Activated CD4-positive, alpha-beta T cell treated with anti-CD3 and anti-CD28 coated beads for 4 hours (primary cell): ENCODE measurements at regions not wholly inside any gene's neighbourhood (a gene's known extent, or its start where the extent isn't known, plus 50 kb on each side); places are given as distances from the start of the nearest gene placed in this dataset.
A peak's percentile ranks its signal among the peaks of the same experiment; 100 is the strongest.
"Not testable (repeated sequence)": the region's sequence is repeated elsewhere in the genome, so short reads cannot be mapped to it uniquely, and the experiment has no call there.

Source experiments
- DNase-seq, 2 donors: peaks; one replicate each; pipeline ENCODE4 v3.0.0-alpha.2; 2020

DNA sequence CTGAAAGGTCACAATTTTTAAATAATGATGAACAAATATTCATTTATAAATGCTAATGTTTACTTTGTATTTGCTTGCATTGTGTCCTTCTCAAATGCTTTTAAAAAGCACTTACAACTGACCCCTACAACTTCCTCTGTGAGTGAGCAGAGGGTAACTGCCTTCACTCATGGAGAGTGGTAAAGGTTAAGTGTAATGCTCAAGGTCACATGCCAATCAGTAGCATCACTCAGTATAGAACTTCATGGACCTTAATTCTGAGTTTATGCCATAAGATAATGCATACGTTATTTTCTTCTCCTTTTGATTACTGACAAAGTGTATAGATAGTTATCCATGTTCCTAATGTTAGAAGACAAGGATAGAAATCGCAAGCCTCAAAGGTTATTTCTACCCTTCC lies 91.8 kb upstream of the SERTAD2 start:
- DNase-seq = no peak

DNA sequence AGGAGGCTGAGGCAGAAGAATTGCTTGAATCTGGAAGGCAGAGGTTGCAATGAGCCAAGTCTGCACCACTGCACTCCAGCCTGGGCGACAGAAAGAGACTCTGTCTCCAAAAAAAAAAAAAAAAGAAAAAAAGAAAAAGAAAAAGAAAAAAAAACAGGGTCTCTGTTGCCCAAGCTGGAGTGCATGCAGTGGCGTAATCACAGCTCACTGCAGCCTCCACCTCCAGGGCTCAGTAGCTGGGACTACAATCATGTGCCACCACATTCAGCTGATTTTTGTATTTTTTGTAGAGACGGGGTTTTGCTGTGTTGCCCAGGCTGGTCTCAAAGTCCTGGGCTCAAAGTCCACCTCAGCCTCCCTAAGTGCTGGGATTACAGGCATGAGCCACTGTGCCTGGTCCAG lies 94.0 kb upstream of the SERTAD2 start:
- not testable (repeated sequence) for DNase-seq

- no peak for DNase-seq
These were observed 94.4 kb upstream of the SERTAD2 start for GRCh38 chr2:64748147-64748546.

- peak in 1 of 2 donors; percentile 14 for DNase-seq
These were observed 94.8 kb upstream of the SERTAD2 start for GRCh38 chr2:64748561-64748960.

DNA sequence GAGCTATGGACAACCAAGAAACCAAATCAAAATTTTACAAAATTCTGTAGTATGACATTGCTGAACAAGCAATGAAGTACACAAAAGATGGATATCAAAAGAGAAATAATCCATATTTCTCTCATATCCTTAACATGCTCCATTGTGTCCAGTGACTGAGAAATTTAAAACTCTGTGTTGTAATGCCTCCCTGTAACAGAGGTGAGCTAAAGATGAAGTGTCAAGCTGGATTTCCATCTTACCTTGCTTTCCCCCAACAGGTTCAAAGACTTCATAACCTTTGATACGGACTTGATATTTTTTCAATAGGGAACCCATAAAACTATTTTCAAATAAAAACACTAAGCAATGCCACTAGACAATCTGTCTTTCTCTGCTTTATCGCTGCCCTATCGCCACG lies 95.7 kb upstream of the SERTAD2 start:
- no peak for DNase-seq

DNA sequence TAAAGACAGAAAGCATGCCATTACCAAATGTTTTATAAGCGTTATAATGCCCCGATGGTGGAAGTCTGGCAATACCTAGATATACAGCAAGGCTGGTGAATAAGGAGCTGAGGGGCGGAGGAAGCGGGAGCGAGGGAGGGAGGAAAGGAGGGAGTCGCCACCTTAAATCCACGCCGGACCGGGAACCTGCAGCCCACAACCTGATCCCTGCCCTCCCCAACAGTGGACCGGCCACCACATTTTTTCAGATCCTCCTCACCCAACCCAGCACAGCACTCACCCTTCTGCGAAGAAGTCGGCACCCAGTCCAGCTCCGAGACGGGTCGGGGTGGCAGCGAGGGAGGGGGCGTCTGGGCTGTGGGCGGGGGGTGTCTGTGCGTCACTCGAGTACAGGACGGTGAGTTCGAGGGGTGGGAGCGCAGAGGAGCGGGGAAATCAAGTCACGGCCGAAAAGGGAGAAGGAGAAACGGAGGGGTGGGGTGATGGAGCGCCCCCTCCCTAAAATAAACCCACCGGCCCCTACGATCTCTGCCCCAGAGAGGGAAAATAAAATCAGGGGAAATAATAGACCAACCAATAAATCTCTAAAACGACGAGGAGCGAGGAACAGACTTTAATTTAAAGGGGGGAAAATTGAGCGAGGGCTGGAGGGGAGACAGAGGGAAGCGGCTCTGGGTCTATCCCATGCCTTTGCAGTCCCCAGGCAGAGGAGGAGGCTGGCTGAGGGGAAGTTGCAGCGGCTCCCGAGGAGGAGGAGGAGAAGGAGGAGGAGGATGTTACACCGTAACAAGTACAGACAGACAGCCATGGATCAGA lies 96.5 kb upstream of the SERTAD2 start:
- DNase-seq = peak; percentile 44 to 51

DNA sequence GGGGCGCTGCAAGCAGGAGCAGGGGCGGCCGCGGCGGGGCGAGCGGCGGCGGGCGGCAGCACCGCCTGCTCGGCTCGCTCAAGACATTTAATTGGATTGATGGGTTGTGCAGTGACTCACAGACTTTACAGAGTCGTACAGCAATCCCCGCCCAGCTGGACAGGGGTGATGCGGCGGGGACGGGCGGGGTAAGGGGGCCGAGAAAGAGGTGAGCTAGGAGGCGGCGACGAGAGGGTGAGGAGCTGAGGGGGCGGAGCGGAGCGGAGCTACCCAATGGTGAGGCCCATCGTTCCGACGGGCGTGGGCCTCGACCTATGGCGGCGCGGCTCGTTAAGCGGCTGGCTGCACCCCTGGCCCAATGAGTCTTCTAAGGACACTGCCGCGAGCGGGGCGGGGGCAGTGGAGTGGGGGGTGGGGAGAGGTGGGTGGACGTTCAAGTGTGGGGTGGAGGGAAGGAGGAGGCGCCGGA lies 97.1 kb upstream of the SERTAD2 start:
- DNase-seq = peak; percentile 94 to 98

DNA sequence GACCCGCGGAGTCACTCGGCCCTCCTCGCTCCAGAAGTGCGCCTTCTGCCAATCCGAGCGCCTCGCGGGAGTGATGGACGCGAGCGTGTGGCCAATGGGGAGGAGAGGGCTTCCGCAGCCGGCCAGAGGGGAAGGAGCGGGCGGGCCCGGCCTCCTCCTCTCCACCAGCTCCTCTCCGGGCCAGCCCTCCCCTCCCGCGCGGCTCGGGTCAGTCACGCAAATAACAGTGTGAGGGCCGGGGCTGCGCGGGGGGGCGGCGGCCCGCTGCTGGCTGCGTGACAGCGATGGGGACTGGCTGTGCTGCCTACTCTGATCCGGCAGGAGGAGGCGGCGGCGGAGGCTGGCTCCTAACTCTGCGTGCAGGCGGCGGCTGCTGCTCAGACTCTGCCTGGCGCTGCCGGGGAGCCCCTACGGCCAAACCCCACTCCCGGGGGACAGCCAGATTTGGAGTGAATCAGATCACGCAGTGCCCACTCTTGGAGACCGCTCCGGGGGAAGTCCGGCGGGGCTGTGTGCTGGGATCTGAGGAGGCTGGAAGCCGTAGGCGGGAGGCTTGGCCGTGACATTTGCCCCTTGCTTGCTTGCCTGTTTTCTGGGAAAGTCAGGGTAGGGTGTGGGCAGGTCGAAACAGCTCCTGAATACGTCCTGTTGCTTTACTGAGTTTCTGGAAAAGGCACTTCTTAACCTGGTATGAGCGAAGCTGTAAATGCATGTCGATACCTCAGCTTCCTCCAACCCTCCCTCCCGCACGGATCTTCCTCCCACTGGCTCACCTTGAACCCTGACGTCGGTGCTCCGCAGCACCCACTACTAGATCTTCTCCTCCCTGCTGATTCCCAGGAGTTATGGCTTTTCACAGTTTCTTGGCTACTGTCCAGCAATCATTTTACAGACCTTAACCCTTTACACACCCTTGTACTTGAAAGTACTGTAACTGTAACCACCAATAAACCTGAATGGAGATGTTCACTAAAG lies 97.9 kb upstream of the SERTAD2 start:
- peak; percentile 30 to 31 for DNase-seq

DNA sequence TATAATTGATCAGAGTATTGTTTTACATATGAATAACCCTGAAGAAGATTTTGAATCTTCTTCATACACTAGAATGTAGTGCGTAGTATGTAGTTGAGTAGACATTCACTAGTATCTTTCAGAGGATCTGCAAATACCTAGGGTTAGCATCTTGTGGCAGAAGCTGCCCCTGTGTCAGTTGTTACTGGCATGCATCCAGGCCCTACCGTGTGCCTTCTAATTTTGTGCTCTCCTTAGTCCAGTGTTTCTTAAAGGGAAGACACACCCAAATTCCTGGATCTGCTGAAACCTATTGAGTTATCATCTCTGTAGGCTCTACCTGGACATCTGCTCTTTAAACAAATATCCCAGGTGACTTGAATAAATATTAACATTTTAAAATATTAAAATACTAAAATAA lies 99.7 kb upstream of the SERTAD2 start:
- DNase-seq = no peak

DNA sequence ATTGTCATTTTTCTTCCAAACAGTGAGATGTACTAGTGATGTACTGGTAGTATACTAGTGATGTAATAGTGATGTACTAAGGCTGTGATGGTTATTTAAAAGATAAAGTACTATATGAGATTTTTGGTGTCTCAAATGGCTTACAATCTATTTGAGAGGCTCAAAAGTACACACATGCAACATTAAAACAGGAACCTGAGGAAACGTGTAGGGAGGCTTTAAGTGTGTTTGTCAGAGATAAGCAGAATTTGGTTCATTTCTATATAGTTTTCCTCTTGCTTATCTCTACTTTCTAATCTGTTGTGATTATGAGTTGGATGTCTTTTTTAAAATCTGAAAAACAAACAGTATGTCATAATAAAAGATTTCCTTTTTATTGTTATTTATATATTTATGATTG lies 100.9 kb upstream of the SERTAD2 start:
- no peak for DNase-seq

- no peak for DNase-seq
These were observed 103.4 kb upstream of the SERTAD2 start for GRCh38 chr2:64757126-64757525.

DNA sequence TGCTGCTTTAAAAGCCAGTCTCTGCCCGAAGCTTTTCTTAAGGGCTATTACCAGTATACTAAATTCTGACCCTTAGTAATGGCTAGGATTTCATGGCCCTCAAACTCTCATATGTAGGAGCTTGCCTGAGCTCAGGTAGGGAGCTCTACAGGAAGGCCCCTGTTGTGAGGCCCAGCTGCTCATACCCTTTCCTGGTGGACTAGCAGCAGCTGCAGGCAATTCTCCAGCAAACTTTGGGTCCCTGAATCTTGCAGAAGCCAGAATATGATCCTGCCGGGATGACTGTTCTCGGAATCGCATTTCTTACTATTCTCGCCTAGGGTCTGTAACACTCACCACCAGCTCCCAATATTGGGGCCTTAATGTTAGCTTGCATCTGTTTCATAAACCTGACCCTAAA lies 106.4 kb upstream of the SERTAD2 start:
- DNase-seq = no peak

GRCh38 chr2:64762301-64762997 lies 108.7 kb upstream of the SERTAD2 start:
- DNase-seq = no peak

DNA sequence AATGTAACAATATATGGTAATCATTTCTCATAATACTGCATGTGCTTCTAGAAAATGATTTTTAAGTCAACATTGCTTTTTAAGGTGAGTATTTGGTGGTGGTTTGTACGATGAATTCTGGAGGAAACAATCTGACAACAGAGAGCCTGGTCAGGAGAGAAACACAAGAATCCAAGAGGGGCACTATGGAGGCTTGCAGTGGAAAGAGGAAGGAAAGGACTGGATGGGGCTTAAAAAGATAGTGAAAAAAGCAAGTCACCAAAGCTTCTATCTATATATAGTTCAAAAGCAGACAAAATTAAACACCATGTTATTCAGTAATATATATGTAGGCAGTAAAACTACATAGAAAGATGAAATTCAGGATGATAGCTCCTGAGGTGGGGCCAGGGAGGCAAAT lies 109.4 kb upstream of the SERTAD2 start:
- DNase-seq = no peak

DNA sequence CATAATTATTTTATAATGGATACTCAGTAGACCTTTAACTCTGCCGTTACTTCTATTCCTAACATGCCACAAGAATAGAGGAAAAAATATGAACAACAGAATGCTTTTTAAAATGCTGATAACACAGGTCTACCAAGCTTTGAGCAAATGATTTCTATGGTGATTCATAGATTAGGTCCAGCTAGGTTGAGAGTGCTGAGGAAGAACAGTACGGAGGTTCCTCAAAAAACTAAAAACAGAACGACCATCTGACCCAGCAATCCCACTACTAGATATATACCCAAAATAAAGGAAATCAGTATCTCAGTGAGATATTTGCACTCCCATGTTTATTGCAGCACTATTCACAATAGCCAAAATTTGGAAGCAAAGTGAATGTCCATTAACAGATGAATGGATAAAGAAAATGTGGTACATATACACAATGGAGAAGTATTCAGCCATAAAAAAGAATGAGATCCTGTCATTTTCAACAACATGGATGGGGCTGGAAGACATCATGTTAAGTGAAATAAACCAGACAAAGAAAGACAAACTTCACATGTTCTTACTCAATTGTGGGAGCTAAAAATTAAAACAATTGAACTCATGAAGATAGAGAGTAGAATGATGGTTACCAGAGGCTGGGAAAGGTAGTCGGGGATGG lies 111.6 kb upstream of the SERTAD2 start:
- no peak for DNase-seq

DNA sequence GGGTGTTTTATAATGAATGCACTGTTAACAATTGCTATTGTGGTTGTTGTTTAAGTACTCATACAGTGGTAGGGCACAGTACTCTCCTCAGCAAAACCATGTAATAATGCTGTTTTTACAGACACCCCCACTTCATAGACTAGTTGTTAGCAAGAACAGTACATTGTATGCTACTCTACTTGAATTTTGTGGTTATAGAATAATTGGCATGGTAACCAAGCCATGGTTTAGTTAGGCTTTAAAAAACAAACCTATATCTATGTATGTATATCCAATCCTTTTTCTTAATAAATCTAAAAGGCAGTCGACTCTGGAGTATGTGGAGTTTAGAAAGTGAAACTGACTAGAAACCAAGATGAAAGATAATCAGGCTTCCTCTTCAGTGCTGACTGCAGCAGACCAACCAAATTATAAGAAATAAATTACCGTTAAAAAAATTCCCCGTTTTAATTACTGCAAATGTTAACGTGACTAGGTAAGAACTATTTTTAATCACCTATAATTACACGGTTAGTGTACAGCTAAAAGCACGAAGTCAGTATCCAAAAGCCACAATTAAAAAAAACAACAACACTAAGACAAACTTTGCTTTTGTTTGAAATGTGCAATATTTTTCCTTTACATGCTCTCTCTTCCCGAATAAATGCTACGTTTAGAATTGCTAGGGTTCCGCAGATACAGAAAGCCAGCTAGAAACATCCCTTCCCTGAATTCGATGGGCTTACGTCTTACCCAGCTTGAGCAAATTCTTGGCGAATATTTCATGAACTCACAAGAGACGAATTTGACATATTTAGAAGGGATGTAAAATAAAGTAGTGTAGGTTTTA lies 113.3 kb upstream of the SERTAD2 start:
- DNase-seq = no peak

GRCh38 chr2:64767670-64768468 lies 114.2 kb upstream of the SERTAD2 start:
- peak; percentile 73 to 78 for DNase-seq

GRCh38 chr2:64768491-64769005 lies 114.8 kb upstream of the SERTAD2 start:
- no peak for DNase-seq

DNA sequence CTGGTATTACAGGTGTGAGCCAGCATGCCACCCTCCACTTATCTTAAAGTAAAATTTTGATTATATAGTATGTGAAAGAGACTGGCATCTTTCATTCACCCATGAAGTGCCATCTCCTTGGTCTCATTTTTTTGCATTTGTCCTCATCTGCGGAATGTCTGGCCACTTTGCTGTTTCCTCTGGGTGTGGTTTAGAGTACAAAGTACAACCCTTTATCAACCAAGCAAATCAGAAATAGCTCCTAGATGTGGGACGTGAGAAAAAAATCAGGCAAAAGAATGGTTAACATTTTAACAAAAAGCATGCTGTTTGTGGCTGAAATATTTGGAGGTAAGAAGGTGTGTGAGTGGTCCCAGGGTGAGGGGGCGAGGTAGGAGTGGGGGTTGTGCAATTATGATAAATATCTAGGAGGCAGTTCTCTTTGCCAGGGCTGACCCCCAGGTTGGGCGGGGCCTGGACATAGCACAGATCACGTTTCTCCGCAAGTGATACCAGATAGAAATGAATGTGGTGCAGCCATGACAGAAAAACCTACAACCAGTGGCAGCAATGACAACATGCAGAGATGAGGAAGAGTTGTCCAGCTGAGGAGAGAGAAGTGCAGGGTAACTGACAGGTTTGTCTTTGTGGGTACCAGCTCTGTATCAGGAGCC lies 115.8 kb upstream of the SERTAD2 start:
- DNase-seq = no peak
